ENCODE measurements at regions not wholly inside any gene's neighbourhood (a gene's known extent, or its start where the extent isn't known, plus 50 kb on each side); places are given as distances from the start of the nearest gene placed in this dataset.

DNA sequence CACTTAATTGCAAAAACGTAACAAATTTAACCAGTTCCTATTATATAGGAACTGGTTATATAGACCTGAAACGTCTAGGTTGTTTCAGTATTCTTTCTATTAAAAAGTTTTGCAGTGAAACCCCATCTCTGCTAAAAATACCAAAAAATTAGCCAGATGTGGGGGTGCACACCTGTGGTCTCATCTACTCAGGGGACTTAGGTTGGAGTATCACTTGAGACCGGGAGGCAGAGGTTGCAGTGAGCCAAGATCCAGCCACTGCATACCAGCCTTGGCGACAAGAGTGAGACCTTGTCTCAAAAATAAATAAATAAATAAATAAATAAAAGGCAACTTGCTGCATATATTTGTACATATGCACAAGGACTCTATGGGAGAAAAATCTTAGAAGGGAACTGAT, 387.0 kb downstream of the TUSC7 start:
- Histone ChIP-seq H3K79me2 (ENCODE audit: low read length) (no peaks in the 10 kb centered on the region), H3K36me3 (replicated peaks; ENCODE audit: low read depth, low read length) (no peaks in the 10 kb centered on the region), H3K9me3 (ENCODE audit: insufficient read depth, low read length) (no peaks in the 10 kb centered on the region), H3K4me2 (ENCODE audit: low read length) (no peak overlapping the region), H3K4me3 (ENCODE audit: low read length) (no peak overlapping the region), H2AFZ (ENCODE audit: low read depth, low read length) (no peak overlapping the region), H4K20me1 (ENCODE audit: insufficient read depth, low read length) (no peaks in the 10 kb centered on the region), H3K27ac (ENCODE audit: low read length) (no peak overlapping the region), H3K27me3 (ENCODE audit: low read depth, low read length) (no peaks in the 10 kb centered on the region), H3K9ac (ENCODE audit: low read length) (no peak overlapping the region), H3K4me1 (ENCODE audit: low read length) (no peaks in the 10 kb centered on the region)
- no peak for TF ChIP-seq EZH2phosphoT487 (IDR thresholded peaks at IDR 0.05; ENCODE audit: low read depth)
- TF ChIP-seq, protein P1, sequence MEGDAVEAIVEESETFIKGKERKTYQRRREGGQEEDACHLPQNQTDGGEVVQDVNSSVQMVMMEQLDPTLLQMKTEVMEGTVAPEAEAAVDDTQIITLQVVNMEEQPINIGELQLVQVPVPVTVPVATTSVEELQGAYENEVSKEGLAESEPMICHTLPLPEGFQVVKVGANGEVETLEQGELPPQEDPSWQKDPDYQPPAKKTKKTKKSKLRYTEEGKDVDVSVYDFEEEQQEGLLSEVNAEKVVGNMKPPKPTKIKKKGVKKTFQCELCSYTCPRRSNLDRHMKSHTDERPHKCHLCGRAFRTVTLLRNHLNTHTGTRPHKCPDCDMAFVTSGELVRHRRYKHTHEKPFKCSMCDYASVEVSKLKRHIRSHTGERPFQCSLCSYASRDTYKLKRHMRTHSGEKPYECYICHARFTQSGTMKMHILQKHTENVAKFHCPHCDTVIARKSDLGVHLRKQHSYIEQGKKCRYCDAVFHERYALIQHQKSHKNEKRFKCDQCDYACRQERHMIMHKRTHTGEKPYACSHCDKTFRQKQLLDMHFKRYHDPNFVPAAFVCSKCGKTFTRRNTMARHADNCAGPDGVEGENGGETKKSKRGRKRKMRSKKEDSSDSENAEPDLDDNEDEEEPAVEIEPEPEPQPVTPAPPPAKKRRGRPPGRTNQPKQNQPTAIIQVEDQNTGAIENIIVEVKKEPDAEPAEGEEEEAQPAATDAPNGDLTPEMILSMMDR (IDR thresholded peaks at IDR 0.05; ENCODE audit: low read depth, low read length), result no peak

DNA sequence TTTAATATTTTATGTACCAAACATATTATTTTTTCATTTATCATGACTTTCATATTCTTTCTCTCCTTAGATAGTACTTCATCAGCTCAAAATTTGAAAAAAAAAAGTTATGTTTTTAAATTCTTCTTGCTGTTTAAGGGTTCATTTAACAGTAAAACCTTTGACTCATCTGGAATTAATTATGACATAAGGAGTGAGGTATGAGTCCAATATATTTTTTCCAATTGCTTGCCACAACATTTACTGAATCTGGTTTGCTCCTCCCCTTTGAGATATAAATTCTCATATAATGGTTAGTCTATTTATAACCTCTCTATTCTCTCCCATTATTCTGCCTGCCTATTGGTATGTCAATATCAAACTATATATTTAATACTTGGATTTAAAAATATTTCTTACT, 387.8 kb downstream of the TUSC7 start:
- Histone ChIP-seq H3K4me1 (ENCODE audit: low read length) (no peaks in the 10 kb centered on the region), H3K79me2 (ENCODE audit: low read length) (no peaks in the 10 kb centered on the region), H4K20me1 (ENCODE audit: insufficient read depth, low read length) (no peaks in the 10 kb centered on the region), H3K27me3 (ENCODE audit: low read depth, low read length) (no peaks in the 10 kb centered on the region), H3K9ac (ENCODE audit: low read length) (no peak overlapping the region), H3K27ac (ENCODE audit: low read length) (no peak overlapping the region), H3K4me3 (ENCODE audit: low read length) (no peak overlapping the region), H3K9me3 (ENCODE audit: insufficient read depth, low read length) (no peaks in the 10 kb centered on the region), H3K36me3 (replicated peaks; ENCODE audit: low read depth, low read length) (no peaks in the 10 kb centered on the region), H3K4me2 (ENCODE audit: low read length) (no peak overlapping the region), H2AFZ (ENCODE audit: low read depth, low read length) (no peak overlapping the region)
- TF ChIP-seq EZH2phosphoT487 (IDR thresholded peaks at IDR 0.05; ENCODE audit: low read depth), result no peak

DNA sequence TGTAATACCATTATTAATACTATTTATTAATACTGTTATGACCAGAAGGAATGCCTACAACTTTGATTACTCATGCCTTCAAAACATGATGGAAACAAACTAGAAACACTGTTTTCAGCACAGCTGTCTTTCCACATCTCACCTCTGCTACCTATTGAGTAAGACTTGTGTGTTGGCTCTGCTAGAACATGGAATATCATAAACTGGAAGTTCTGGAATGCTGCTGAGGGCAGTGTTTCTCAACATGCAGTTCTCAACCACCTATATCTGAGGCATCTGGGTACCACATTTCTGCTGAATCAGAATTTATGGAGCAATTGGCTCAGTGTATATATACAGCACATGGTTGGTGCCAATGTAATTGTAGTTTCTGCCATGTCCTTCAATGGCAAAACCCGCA, 392.1 kb downstream of the TUSC7 start:
- Histone ChIP-seq H3K36me3 (replicated peaks; ENCODE audit: low read depth, low read length) (no peaks in the 10 kb centered on the region), H3K4me3 (ENCODE audit: low read length) (no peak overlapping the region)

DNA sequence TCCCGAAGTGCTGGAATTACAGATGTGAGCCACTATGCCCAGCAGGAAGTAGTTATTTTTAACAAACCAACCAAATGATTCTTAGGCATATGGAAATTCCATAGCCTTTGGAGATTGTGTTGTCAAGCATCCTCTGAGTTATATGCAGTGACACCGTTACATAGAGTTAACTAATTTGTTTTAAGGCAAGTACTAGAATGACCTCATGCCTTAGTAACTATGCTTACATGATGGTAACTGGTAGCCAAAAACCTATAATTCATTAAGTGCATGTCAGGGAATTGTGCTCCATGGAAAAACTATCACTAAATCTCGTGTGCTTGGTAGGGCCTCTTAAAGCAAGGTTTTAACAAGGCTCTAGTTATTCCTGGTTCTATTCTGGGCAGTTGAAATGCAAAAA, 392.8 kb downstream of the TUSC7 start:
- Histone ChIP-seq H3K27ac (ENCODE audit: low read length) (no peak overlapping the region), H3K4me3 (ENCODE audit: low read length) (no peak overlapping the region), H3K4me1 (ENCODE audit: low read length) (no peaks in the 10 kb centered on the region), H3K4me2 (ENCODE audit: low read length) (no peak overlapping the region), H3K9me3 (ENCODE audit: insufficient read depth, low read length) (no peaks in the 10 kb centered on the region), H3K9ac (ENCODE audit: low read length) (no peak overlapping the region), H3K27me3 (ENCODE audit: low read depth, low read length) (no peaks in the 10 kb centered on the region), H4K20me1 (ENCODE audit: insufficient read depth, low read length) (no peaks in the 10 kb centered on the region), H3K79me2 (ENCODE audit: low read length) (no peaks in the 10 kb centered on the region), H3K36me3 (replicated peaks; ENCODE audit: low read depth, low read length) (no peaks in the 10 kb centered on the region), H2AFZ (ENCODE audit: low read depth, low read length) (no peak overlapping the region)
- TF ChIP-seq, protein P1 (IDR thresholded peaks at IDR 0.05; ENCODE audit: low read depth, low read length), result no peak

More for the DNA sequence above, 392.1 kb downstream of the TUSC7 start:
- H3K4me1 ChIP-seq (ENCODE audit: low read length), result no peaks in the 10 kb centered on the region
- no peak overlapping the region for H3K4me2 ChIP-seq (ENCODE audit: low read length)
- no peaks in the 10 kb centered on the region for H3K27me3 ChIP-seq (ENCODE audit: low read depth, low read length)
- no peak for TF ChIP-seq EZH2phosphoT487 (IDR thresholded peaks at IDR 0.05; ENCODE audit: low read depth)
- TF ChIP-seq, protein P1 (IDR thresholded peaks at IDR 0.05; ENCODE audit: low read depth, low read length), result no peak
- no peaks in the 10 kb centered on the region for H4K20me1 ChIP-seq (ENCODE audit: insufficient read depth, low read length)
- H3K79me2 ChIP-seq (ENCODE audit: low read length), result no peaks in the 10 kb centered on the region
- no peak overlapping the region for H3K9ac ChIP-seq (ENCODE audit: low read length)
- H2AFZ ChIP-seq (ENCODE audit: low read depth, low read length), result no peak overlapping the region
- no peaks in the 10 kb centered on the region for H3K9me3 ChIP-seq (ENCODE audit: insufficient read depth, low read length)
- H3K27ac ChIP-seq (ENCODE audit: low read length), result no peak overlapping the region

DNA sequence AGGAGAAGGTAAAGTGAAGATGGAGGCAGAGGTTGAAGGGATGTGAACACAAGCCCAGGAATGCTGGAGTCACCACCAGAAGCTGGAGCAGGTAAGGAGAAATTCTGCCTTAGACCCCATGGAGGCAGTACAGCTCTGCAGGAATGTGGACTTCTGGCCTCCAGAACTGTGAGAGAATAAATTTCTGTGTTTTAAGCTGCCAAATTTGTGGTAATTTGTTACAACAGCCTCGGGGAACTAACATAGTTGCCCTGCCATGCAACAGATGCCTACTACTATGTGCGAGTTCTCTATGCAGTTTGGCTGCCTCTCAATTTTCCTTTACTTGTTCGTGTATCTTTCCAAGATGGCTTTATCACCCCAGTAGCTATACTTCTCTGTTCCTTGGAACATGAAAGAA, 394.1 kb downstream of the TUSC7 start:
- Histone ChIP-seq H3K36me3 (replicated peaks; ENCODE audit: low read depth, low read length) (no peaks in the 10 kb centered on the region), H2AFZ (ENCODE audit: low read depth, low read length) (no peak overlapping the region), H3K9ac (ENCODE audit: low read length) (no peak overlapping the region), H3K27ac (ENCODE audit: low read length) (no peak overlapping the region), H3K27me3 (ENCODE audit: low read depth, low read length) (no peaks in the 10 kb centered on the region), H3K79me2 (ENCODE audit: low read length) (no peaks in the 10 kb centered on the region), H3K4me2 (ENCODE audit: low read length) (no peak overlapping the region), H3K9me3 (ENCODE audit: insufficient read depth, low read length) (no peaks in the 10 kb centered on the region), H3K4me3 (ENCODE audit: low read length) (no peak overlapping the region), H4K20me1 (ENCODE audit: insufficient read depth, low read length) (no peaks in the 10 kb centered on the region), H3K4me1 (ENCODE audit: low read length) (no peaks in the 10 kb centered on the region)
- TF ChIP-seq, protein P1 (IDR thresholded peaks at IDR 0.05; ENCODE audit: low read depth, low read length), result no peak
- no peak for TF ChIP-seq EZH2phosphoT487 (IDR thresholded peaks at IDR 0.05; ENCODE audit: low read depth)

All from OCI-LY3 (cell line).